Skeletal muscle tissue (tissue), 3 donors: ENCODE measurements at regions not wholly inside any gene's neighbourhood (a gene's known extent, or its start where the extent isn't known, plus 50 kb on each side); places are given as distances from the start of the nearest gene placed in this dataset.
"Not testable (repeated sequence)": the region's sequence is repeated elsewhere in the genome, so short reads cannot be mapped to it uniquely, and the experiment has no call there.

Experiments used
- H3K27ac ChIP-seq: one replicate; pipeline ENCODE4 v1.7.0; 2013; ENCODE audit warnings: mild to moderate bottlenecking, low read depth, low read length, inconsistent platforms
- H3K27me3 ChIP-seq, 3 donors: one replicate each; pipeline ENCODE4 v1.7.0; 2013; ENCODE audit warnings: low read length in 3 of 3; ENCODE audit not compliant: control insufficient read depth in 3 of 3, insufficient read depth in 3 of 3
- H3K36me3 ChIP-seq, 3 donors: one replicate each; pipeline ENCODE4 v1.7.0; 2013; ENCODE audit warnings: low read length in 3 of 3; ENCODE audit not compliant: control insufficient read depth in 3 of 3, insufficient read depth in 3 of 3
- H3K4me1 ChIP-seq, 3 donors: one replicate each; pipeline ENCODE4 v1.7.0; 2013; ENCODE audit warnings: low read length in 3 of 3, mild to moderate bottlenecking in 3 of 3; ENCODE audit not compliant: control insufficient read depth in 3 of 3, insufficient read depth in 3 of 3
- H3K4me3 ChIP-seq, 3 donors: one replicate each; pipeline ENCODE4 v1.7.0; 2013; ENCODE audit warnings: low read length in 3 of 3
- H3K9ac ChIP-seq, 3 donors: one replicate each; pipeline ENCODE4 v1.7.0; 2013; ENCODE audit warnings: low read length in 3 of 3, mild to moderate bottlenecking in 3 of 3, moderate library complexity in 2 of 3, low read depth in 1 of 3
- H3K9me3 ChIP-seq, 3 donors: one replicate each; pipeline ENCODE4 v1.7.0; 2013; ENCODE audit warnings: low read length in 3 of 3; ENCODE audit not compliant: control insufficient read depth in 3 of 3
- donor health status: Osteomylitis.

DNA sequence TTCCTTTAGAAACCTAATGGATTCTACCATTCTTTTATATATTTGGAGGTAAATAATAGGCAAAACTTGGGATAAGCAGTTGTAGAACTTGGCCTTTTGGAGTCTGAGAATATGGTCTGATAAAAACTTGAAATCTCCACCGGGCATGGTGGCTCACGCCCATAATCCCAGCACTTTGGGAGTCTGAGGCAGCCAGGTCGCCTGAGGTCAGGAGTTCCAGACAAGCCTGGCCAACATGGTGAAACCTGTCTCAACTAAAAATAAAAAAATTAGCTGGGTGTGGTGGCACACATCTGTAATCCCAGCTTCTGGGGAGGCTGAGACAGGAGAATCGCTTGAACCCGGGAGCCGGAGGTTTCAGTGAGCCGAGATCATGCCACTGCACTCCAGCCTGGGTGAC, 231.3 kb upstream of the LRP1B start:
- H3K36me3 ChIP-seq, H3K4me1 ChIP-seq, H3K27me3 ChIP-seq, H3K4me3 ChIP-seq, H3K9me3 ChIP-seq, H3K27ac ChIP-seq, H3K9ac ChIP-seq: not testable (repeated sequence)

DNA sequence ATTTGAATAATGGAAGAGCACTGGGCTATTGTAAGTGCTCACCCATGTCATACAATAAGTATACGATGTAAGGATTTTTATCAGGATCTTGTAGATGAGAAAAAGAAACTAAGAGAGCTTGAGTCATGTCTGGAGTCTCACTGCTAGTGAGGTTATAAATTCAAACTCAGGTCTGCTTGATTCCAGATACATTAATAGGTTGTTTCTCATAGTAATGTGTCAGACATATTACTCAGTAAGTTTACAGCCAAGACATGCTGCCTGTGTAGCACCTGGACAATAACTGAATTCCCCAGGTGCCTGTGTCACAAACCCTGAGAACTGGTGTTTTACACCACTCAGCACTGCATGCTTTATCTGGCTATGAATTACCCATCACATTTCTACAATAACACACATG, 216.9 kb upstream of the LRP1B start:
- H3K9ac ChIP-seq, result no peak overlapping the region
- no peak overlapping the region for H3K27ac ChIP-seq
- no peaks in the 10 kb centered on the region for H3K36me3 ChIP-seq
- no peaks in the 10 kb centered on the region for H3K4me1 ChIP-seq
- no peaks in the 10 kb centered on the region for H3K27me3 ChIP-seq
- no peak overlapping the region for H3K4me3 ChIP-seq
- H3K9me3 ChIP-seq, result no peaks in the 10 kb centered on the region

DNA sequence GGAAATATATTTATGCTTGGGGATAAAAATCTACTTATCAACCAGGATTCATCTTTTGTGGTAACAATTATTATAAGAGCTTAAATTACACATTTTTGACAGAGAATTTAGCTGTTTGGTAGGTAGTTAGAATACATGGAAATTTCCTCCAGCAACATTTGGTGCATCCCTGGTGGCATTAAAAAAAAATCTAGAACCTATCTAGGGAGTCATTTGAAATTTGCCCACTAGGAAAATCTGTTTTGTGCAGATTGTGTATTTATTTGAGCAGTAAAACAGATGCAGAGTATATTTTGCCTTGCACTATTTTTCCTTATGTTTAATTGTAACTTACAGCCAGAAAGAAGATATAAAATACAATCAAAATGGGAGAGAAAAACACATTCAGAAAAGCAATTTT, 208.4 kb upstream of the LRP1B start:
- H3K27ac ChIP-seq, result no peak overlapping the region
- no peak overlapping the region for H3K4me3 ChIP-seq
- peaks cover 0 to 2% (median 0%) of the 10 kb centered on the region in 3 donors for H3K9me3 ChIP-seq
- H3K36me3 ChIP-seq, result no peaks in the 10 kb centered on the region
- no peaks in the 10 kb centered on the region for H3K4me1 ChIP-seq
- H3K27me3 ChIP-seq, result no peaks in the 10 kb centered on the region
- no peak overlapping the region for H3K9ac ChIP-seq

DNA sequence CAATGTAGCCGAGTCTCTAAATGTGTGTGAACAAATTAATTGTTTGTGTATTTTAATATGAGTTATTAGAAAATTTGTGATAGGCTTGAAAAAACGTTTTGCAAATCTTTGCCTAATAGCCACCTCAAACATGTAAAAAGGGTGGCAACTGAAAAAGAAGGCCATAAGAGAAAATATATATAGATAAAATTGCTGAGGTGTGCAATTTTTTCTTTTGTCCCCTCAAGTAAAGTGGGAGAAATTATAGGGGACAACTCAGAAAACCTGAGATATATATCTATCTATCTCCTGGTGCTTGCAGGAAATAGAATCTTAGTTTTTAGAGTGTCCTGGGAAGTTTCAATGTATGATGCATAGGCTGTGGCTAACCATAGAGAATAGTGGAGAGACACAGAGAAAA, 201.4 kb upstream of the LRP1B start:
- Histone ChIP-seq H3K36me3 (no peaks in the 10 kb centered on the region), H3K27me3 (no peaks in the 10 kb centered on the region), H3K9me3 (peaks cover 0 to 2% (median 1%) of the 10 kb centered on the region in 3 donors), H3K27ac (no peak overlapping the region), H3K4me3 (no peak overlapping the region), H3K4me1 (no peaks in the 10 kb centered on the region), H3K9ac (no peak overlapping the region)

DNA sequence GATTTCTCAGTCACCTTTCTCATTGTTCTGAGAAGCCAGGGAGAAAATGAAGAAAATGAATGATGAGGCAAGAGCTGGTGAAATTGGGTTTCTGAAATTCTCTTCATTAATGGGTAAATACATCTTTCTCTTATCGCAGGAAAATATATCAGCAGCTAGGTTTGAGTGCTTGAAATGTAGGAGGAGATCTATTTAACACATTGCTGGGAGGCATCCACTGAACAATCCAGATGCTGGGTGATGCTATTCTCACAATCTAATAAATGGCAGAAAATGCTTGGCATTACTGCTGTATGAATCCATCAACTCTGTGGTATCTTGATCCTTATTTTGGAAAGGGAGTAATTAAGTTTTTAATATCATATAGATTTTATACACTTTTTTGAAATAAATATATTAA, 199.6 kb upstream of the LRP1B start:
- Histone ChIP-seq H3K27me3 (no peaks in the 10 kb centered on the region), H3K4me1 (no peaks in the 10 kb centered on the region)

DNA sequence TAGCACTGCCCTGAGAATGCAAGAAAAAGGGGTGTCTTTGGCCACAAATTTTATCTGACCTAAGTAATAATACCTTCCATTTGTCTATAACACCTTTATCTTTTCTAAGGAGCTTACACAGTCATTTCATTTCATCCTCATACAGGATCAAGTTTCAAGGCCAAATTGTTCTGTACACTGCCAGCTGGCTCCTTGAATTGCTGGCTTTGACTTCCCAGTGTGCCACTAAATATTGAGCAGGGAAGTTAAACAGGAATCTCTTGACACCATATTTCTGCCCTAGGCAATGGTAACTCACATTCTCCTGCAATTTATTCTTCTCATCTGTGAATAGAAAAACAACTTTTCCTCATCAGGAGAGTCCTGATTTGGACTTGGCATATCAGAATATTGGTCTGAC, 195.1 kb upstream of the LRP1B start:
- no peak overlapping the region for H3K27ac ChIP-seq
- H3K9me3 ChIP-seq, result peaks cover 0 to 1% (median 0%) of the 10 kb centered on the region in 3 donors
- H3K4me3 ChIP-seq, result no peak overlapping the region
- H3K4me1 ChIP-seq, result no peaks in the 10 kb centered on the region
- no peaks in the 10 kb centered on the region for H3K27me3 ChIP-seq
- H3K9ac ChIP-seq, result no peak overlapping the region
- H3K36me3 ChIP-seq, result no peaks in the 10 kb centered on the region

More for the DNA sequence above, 199.6 kb upstream of the LRP1B start:
- Histone ChIP-seq H3K9me3 (peaks cover 0 to 2% (median 1%) of the 10 kb centered on the region in 3 donors), H3K9ac (no peak overlapping the region), H3K36me3 (no peaks in the 10 kb centered on the region), H3K27ac (no peak overlapping the region), H3K4me3 (no peak overlapping the region)

DNA sequence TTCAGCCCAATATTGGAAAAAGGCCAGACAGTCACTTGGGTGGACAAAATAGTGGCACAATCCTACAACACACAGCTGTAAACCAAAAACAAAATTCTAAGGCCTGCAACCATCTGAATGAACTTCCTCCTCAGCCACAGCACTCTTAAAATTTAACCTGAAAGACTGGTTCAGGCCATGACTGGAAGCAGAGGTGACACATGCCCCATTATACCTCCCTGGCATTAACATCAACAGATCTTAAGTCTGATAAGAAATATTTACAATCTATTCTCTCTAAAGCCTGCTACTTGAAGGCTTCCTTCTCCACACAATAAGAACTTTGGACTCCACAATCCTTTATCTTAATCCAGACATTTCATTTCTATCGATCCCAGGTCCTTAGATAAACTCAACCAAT, 192.4 kb upstream of the LRP1B start:
- Histone ChIP-seq H3K36me3 (no peaks in the 10 kb centered on the region), H3K4me1 (no peaks in the 10 kb centered on the region), H3K27me3 (no peaks in the 10 kb centered on the region), H3K9ac (no peak overlapping the region), H3K4me3 (no peak overlapping the region), H3K9me3 (no peaks in the 10 kb centered on the region), H3K27ac (no peak overlapping the region)

DNA sequence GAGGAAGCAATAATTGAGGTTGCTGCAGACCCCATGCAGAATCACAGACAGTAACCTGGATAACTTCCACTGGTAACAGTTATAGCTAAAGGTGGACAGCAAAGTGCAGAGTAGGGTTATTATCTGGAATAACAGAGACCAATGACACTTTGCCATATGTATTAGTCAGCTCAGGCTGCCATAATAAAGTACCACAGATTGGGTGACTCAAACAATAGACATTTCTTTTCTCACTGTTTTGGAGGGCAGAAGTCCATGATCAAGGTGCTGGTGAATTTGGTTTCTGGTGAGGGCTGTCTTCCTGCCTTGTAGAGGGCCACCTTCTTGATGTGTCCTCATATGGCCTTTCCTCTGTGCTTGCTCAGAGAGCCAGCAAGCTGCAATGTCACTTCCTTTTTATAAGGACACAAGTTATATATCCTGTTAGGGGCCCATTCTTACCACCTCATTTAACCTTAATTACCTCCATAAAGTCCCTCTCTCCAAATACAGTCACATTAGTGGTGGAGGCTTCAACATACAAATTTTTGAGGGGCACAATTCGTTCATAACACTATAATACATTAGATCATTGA, 191.0 kb upstream of the LRP1B start:
- no peak overlapping the region for H3K27ac ChIP-seq
- no peak overlapping the region for H3K4me3 ChIP-seq
- no peaks in the 10 kb centered on the region for H3K36me3 ChIP-seq
- no peaks in the 10 kb centered on the region for H3K4me1 ChIP-seq
- no peaks in the 10 kb centered on the region for H3K9me3 ChIP-seq
- no peaks in the 10 kb centered on the region for H3K27me3 ChIP-seq
- H3K9ac ChIP-seq, result no peak overlapping the region

DNA sequence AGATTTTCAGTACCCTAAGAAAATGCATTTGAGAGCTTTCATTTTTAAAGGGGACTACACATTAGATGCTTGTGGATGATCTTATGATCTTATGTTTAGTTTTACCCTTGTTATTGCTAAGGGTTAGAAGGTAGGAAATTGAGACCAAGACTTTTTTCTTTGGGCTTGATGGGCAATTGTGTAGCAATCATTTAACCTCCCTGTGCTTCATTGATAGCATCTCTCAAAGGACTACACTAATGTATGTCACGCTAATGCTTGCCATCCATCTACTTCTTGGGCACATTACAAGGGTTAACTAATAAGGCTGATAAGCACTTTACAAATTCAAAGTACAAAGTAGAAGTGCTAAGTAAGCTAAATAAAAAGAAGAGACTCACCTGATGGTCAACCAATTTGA, 189.3 kb upstream of the LRP1B start:
- Histone ChIP-seq H3K36me3 (no peaks in the 10 kb centered on the region), H3K27me3 (no peaks in the 10 kb centered on the region), H3K4me3 (no peak overlapping the region), H3K27ac (no peak overlapping the region), H3K9ac (no peak overlapping the region), H3K4me1 (no peaks in the 10 kb centered on the region), H3K9me3 (no peaks in the 10 kb centered on the region)

DNA sequence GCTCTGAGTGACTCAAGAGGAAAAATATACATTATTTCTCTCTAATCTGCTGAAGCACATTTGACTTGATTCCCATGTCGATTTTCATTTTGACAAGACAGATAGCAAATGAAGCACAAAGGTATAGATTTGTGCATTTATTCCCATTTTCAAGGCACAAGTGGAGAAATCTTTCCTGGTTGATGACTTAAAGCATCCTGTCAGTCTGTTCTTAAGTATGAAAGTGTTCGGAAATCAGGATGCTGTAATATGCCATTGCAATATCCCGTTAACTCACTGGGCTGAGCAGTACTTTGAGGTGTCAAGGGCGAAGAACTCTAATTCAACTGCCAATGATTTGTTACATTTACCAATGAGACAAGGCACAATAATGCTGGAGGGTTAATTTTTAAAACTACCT, 185.2 kb upstream of the LRP1B start:
- Histone ChIP-seq H3K9me3 (no peaks in the 10 kb centered on the region), H3K27me3 (no peaks in the 10 kb centered on the region), H3K4me3 (no peak overlapping the region)

DNA sequence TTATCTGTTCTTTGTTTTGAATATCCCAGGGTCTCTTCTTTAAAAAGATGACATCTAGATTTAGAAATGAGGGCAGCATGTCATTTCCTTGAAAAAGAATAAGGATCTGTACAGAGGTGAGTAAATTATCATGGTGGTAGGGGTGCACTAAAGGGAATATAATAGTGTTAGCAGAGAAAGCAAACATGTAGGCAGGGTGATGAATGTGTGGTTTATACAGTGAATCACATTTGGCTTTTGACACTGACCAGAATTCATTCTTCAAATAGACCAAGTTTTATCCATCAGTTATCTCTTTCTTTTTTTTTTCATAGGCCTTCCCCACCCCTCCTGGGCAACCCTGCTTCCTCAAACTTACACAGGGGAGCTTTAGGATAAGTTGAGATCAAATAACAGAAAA, 184.5 kb upstream of the LRP1B start:
- no peaks in the 10 kb centered on the region for H3K4me1 ChIP-seq
- H3K36me3 ChIP-seq, result no peaks in the 10 kb centered on the region

More for the DNA sequence above, 185.2 kb upstream of the LRP1B start:
- no peak overlapping the region for H3K27ac ChIP-seq
- H3K4me1 ChIP-seq, result no peaks in the 10 kb centered on the region
- H3K9ac ChIP-seq, result no peak overlapping the region
- no peaks in the 10 kb centered on the region for H3K36me3 ChIP-seq

More for the DNA sequence above, 184.5 kb upstream of the LRP1B start:
- no peak overlapping the region for H3K4me3 ChIP-seq
- no peak overlapping the region for H3K27ac ChIP-seq
- H3K9me3 ChIP-seq, result no peaks in the 10 kb centered on the region
- H3K9ac ChIP-seq, result no peak overlapping the region
- no peaks in the 10 kb centered on the region for H3K27me3 ChIP-seq
